Stimulated activated CD4-positive, alpha-beta T cell treated with anti-CD3 and anti-CD28 coated beads, Interleukin-15, amount 100 ng/mL, for 1 hour (primary cell): ENCODE measurements at regions not wholly inside any gene's neighbourhood (a gene's known extent, or its start where the extent isn't known, plus 50 kb on each side); places are given as distances from the start of the nearest gene placed in this dataset.

Source experiments
- DNase-seq, 2 donors: peaks; one replicate each; pipeline ENCODE4 v3.0.0-alpha.2; 2020; ENCODE audit warnings: low read depth in 1 of 2, low spot score in 1 of 2

GRCh38 chr11:123378096-123378495 lies 52.0 kb upstream of the GRAMD1B start:
- no peak for DNase-seq

GRCh38 chr11:123377355-123377754 lies 52.7 kb upstream of the GRAMD1B start:
- no peak for DNase-seq

GRCh38 chr11:123375832-123376231 lies 54.2 kb upstream of the GRAMD1B start:
- no peak for DNase-seq

- DNase-seq = no peak
Observed at GRCh38 chr11:123374622-123374968, 55.5 kb upstream of the GRAMD1B start.

GRCh38 chr11:123373754-123374621 lies 56.1 kb upstream of the GRAMD1B start:
- DNase-seq = no peak

GRCh38 chr11:123371506-123372297 lies 58.4 kb upstream of the GRAMD1B start:
- no peak for DNase-seq

GRCh38 chr11:123366924-123367323 lies 63.1 kb upstream of the GRAMD1B start:
- no peak for DNase-seq

- DNase-seq = no peak
Observed at GRCh38 chr11:123365955-123366354, 64.1 kb upstream of the GRAMD1B start.

GRCh38 chr11:123364080-123364479 lies 66.0 kb upstream of the GRAMD1B start:
- DNase-seq = no peak

- no peak for DNase-seq
Observed at GRCh38 chr11:123363556-123363955, 66.5 kb upstream of the GRAMD1B start.

- DNase-seq = no peak
Observed at GRCh38 chr11:123362941-123363340, 67.1 kb upstream of the GRAMD1B start.

GRCh38 chr11:123362186-123362585 lies 67.9 kb upstream of the GRAMD1B start:
- DNase-seq = no peak

- DNase-seq = no peak
Observed at GRCh38 chr11:123361110-123361509, 69.0 kb upstream of the GRAMD1B start.

- DNase-seq = no peak
Observed at GRCh38 chr11:123360267-123360936, 69.7 kb upstream of the GRAMD1B start.

- DNase-seq = no peak
Observed at GRCh38 chr11:123357990-123358827, 71.9 kb upstream of the GRAMD1B start.

GRCh38 chr11:123357353-123357989 lies 72.6 kb upstream of the GRAMD1B start:
- DNase-seq = no peak

GRCh38 chr11:123356539-123356938 lies 73.5 kb upstream of the GRAMD1B start:
- no peak for DNase-seq

GRCh38 chr11:123354371-123354975 lies 75.6 kb upstream of the GRAMD1B start:
- no peak for DNase-seq

GRCh38 chr11:123351375-123351774 lies 78.7 kb upstream of the GRAMD1B start:
- DNase-seq = no peak

- no peak for DNase-seq
Observed at GRCh38 chr11:123349382-123349781, 80.7 kb upstream of the GRAMD1B start.
